GM12878 (cell line): ENCODE measurements at regions not wholly inside any gene's neighbourhood (a gene's known extent, or its start where the extent isn't known, plus 50 kb on each side); places are given as distances from the start of the nearest gene placed in this dataset.

Source experiments
- ATAC-seq: fragments of 200-7000 bp; cut with Tn5 transposase; 3 replicates; pipeline ENCODE4 v1.9.1; 2020; ENCODE audit warnings: mild to moderate bottlenecking, moderate library complexity
- BruUV-seq: library from RNA; stranded (reverse); fragments of 400-500 nt; replicated peaks from 2 replicates; lab custom pipeline; 2021; lab: Mats Ljungman, UMichigan
- CTCF ChIA-PET: fragments of 300-600 bp; sonication (Branson Sonifier 250); formaldehyde crosslinking; extraction: SDS; loops from one replicate; lab custom pipeline; 2021; ENCODE audit warnings: inconsistent platforms; lab: Yijun Ruan, JAX
- POLR2A ChIA-PET: fragments of 350-600 bp; formaldehyde crosslinking; extraction: SDS; loops from one replicate; lab custom pipeline; 2021; ENCODE audit warnings: inconsistent platforms; lab: Charles Lee
- RAD21 ChIA-PET: fragments of 300-600 bp; sonication (Branson Sonifier 250); formaldehyde crosslinking; loops from one replicate; lab custom pipeline; 2023; ENCODE audit warnings: antibody characterized with exemption; ENCODE audit not compliant: unreplicated experiment; lab: Charles Lee
- SMC1A ChIA-PET: fragments of 300-600 bp; sonication (Branson Sonifier 250); formaldehyde crosslinking; loops from one replicate; lab custom pipeline; 2023; ENCODE audit not compliant: unreplicated experiment, uncharacterized antibody; lab: Charles Lee
- DNase-seq: peaks from one replicate; pipeline ENCODE4 v3.0.0-alpha.2; 2011; ENCODE audit warnings: low read depth, low spot score
- FAIRE-seq: peaks from 3 replicates; lab custom pipeline; 2011; peaks lifted over from hg19 to GRCh38; lab: Jason Lieb, UNC
- H2AFZ ChIP-seq: 2 replicates; pipeline ENCODE4 v1.6.0; 2011; ENCODE audit warnings: low read depth, low read length, control low read depth; ENCODE audit not compliant: control insufficient read depth
- H3K27ac ChIP-seq: 2 replicates; pipeline ENCODE4 v1.5.1; 2011; ENCODE audit warnings: control low read depth; ENCODE audit not compliant: control insufficient read depth, insufficient read depth
- H3K27me3 ChIP-seq, 2 experiments: replicated peaks in 1 of 2; 2 replicates each; pipeline versions ENCODE4 v1.6.0 to v1.6.1; 2011; ENCODE audit warnings: low read length in 1 of 2; ENCODE audit not compliant: control insufficient read depth in 2 of 2, insufficient read depth in 2 of 2
- H3K36me3 ChIP-seq, 2 experiments: 2 replicates each; pipeline ENCODE4 v1.5.1; 2011; ENCODE audit warnings: low read length in 1 of 2; ENCODE audit not compliant: control insufficient read depth in 2 of 2, insufficient read depth in 2 of 2
- H3K4me1 ChIP-seq: 2 replicates; pipeline ENCODE4 v1.6.1; 2011; ENCODE audit warnings: mild to moderate bottlenecking, low read length, moderate library complexity, mixed read lengths; ENCODE audit not compliant: control insufficient read depth, insufficient read depth
- H3K4me2 ChIP-seq: 2 replicates; pipeline ENCODE4 v1.6.0; 2011; ENCODE audit warnings: control low read depth; ENCODE audit not compliant: control insufficient read depth, insufficient read depth
- H3K4me3 ChIP-seq: fragments of 200-600 bp; sonication (generic); 2 replicates; pipeline ENCODE4 v1.5.1; 2016
- H3K79me2 ChIP-seq: 2 replicates; pipeline ENCODE4 v1.6.0; 2011; ENCODE audit warnings: low read length; ENCODE audit not compliant: control insufficient read depth, insufficient read depth
- H3K9ac ChIP-seq: 2 replicates; pipeline ENCODE4 v1.8.0; 2011; ENCODE audit warnings: low read length, control low read depth, mixed read lengths; ENCODE audit not compliant: control insufficient read depth, insufficient read depth
- H3K9me3 ChIP-seq: replicated peaks from 3 replicates; pipeline ENCODE4 v1.5.1; 2011; ENCODE audit warnings: mild to moderate bottlenecking, low read length; ENCODE audit not compliant: control insufficient read depth, insufficient read depth
- H4K20me1 ChIP-seq: 2 replicates; pipeline ENCODE4 v1.6.0; 2011; ENCODE audit not compliant: control insufficient read depth, insufficient read depth
- HCFC1 ChIP-seq: fragments of 150-350 bp; IDR thresholded peaks from 2 replicates; pipeline ENCODE4 v1.6.1; 2014; ENCODE audit warnings: low read length
- IRF4 ChIP-seq: IDR thresholded peaks from 2 replicates; pipeline ENCODE4 v1.6.1; 2011; ENCODE audit warnings: low read depth, low read length
- KLF5 ChIP-seq: fragments of 450-650 bp; IDR thresholded peaks from 2 replicates; pipeline ENCODE4 v1.6.1; 2014; ENCODE audit warnings: mild to moderate bottlenecking; ENCODE audit not compliant: partially characterized antibody
- NFIC ChIP-seq: IDR thresholded peaks from 2 replicates; pipeline ENCODE4 v1.6.1; 2012; ENCODE audit warnings: low read depth, mild to moderate bottlenecking, inconsistent platforms, low read length, moderate library complexity
- NRF1 ChIP-seq: conservative IDR thresholded peaks from 2 replicates; pipeline ENCODE4 v1.6.1; 2011; ENCODE audit warnings: mild to moderate bottlenecking, low read depth, low read length, improper control_type of control experiment
- STAT1 ChIP-seq: fragments of 450-650 bp; conservative IDR thresholded peaks from 2 replicates; pipeline ENCODE4 v1.6.1; 2014; ENCODE audit warnings: antibody characterized with exemption, mild to moderate bottlenecking
- TCF12 ChIP-seq: IDR thresholded peaks from 2 replicates; pipeline ENCODE4 v1.6.1; 2011; ENCODE audit warnings: low read depth, mild to moderate bottlenecking, low read length
- WGBS: methylation state at CpG from one replicate; pipeline ENCODE4 v1.1.6; 2016; ENCODE audit warnings: low lambda C conversion rate; ENCODE audit not compliant: insufficient replicate concordance, insufficient coverage; ENCODE audit errors: missing lambda C conversion rate; 5-methylcytosine and 5-hydroxymethylcytosine counted together
- in situ Hi-C: fragments of 300-500 bp; cut with MboI; formaldehyde crosslinking; loops from 9 replicates; pipeline ENCODE4 v1.14.3; 2018; ENCODE audit warnings: mixed read lengths
- intact Hi-C: fragments of 100-400 bp; cut with micrococcal nuclease; formaldehyde crosslinking; loops from one replicate; pipeline ENCODE4 v1.14.2; 2022; ENCODE audit not compliant: unreplicated experiment
- TF ChIP-seq, protein P1 (sequence below): fragments of 450-650 bp; IDR thresholded peaks from 2 replicates; pipeline ENCODE4 v1.6.1; 2017; ENCODE audit warnings: borderline replicate concordance
- TF ChIP-seq, protein P2 (sequence below): fragments of 450-650 bp; IDR thresholded peaks from 2 replicates; pipeline ENCODE4 v1.6.1; 2016; ENCODE audit warnings: mild to moderate bottlenecking

DNA sequence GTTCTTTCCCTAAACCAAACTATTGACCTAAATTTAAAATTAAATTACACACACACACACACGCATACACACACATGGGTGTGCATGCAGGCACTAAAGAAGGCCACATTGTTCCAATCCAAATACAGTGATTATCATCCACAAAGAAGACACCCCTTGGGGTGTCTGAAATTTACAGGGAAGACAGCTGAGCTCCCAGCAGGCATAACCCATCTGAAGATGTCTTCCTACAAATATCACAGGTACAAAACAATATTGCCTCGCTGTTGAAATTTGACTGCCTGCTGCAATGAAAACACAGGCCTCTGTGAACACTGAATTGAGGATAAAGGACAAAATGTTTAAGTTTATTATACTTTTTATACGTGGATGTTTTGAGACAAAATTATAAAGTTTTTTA is 50.2 kb upstream of the SLC7A11 start:
- no peaks in the 10 kb centered on the region for H3K36me3 ChIP-seq
- SMC1A ChIA-PET: no interaction called here
- H3K9ac ChIP-seq: no peak overlapping the region
- H3K27ac ChIP-seq: no peak overlapping the region
- intact Hi-C loops: loop anchor here (2.0 kb wide), 1 partner anchor 26 kb away; no protein-coding TSS in a partner anchor
- TF ChIP-seq, protein P1, sequence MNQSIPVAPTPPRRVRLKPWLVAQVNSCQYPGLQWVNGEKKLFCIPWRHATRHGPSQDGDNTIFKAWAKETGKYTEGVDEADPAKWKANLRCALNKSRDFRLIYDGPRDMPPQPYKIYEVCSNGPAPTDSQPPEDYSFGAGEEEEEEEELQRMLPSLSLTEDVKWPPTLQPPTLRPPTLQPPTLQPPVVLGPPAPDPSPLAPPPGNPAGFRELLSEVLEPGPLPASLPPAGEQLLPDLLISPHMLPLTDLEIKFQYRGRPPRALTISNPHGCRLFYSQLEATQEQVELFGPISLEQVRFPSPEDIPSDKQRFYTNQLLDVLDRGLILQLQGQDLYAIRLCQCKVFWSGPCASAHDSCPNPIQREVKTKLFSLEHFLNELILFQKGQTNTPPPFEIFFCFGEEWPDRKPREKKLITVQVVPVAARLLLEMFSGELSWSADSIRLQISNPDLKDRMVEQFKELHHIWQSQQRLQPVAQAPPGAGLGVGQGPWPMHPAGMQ: no peak
- TF ChIP-seq NRF1 (no peak), KLF5 (no peak), NFIC (no peak), IRF4 (no peak), STAT1 (no peak), TCF12 (no peak), HCFC1 (no peak)
- TF ChIP-seq, protein P2, sequence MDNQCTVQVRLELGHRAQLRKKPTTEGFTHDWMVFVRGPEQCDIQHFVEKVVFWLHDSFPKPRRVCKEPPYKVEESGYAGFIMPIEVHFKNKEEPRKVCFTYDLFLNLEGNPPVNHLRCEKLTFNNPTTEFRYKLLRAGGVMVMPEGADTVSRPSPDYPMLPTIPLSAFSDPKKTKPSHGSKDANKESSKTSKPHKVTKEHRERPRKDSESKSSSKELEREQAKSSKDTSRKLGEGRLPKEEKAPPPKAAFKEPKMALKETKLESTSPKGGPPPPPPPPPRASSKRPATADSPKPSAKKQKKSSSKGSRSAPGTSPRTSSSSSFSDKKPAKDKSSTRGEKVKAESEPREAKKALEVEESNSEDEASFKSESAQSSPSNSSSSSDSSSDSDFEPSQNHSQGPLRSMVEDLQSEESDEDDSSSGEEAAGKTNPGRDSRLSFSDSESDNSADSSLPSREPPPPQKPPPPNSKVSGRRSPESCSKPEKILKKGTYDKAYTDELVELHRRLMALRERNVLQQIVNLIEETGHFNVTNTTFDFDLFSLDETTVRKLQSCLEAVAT: no peak
- BruUV-seq: no TSS peak
- H4K20me1 ChIP-seq: no peaks in the 10 kb centered on the region
- in situ Hi-C loops: no loop called here
- FAIRE-seq (no peak), ATAC-seq (no peak), DNase-seq (no peak)
- POLR2A ChIA-PET: no interaction called here
- no peaks in the 10 kb centered on the region for H3K27me3 ChIP-seq
- RAD21 ChIA-PET: no interaction called here
- no peaks in the 10 kb centered on the region for H3K4me1 ChIP-seq
- no peak overlapping the region for H3K4me3 ChIP-seq
- H3K79me2 ChIP-seq: no peaks in the 10 kb centered on the region
- H3K4me2 ChIP-seq: no peak overlapping the region
- CTCF ChIA-PET: interaction anchor here (0.6 kb wide), 1 partner anchor 84 kb away, joined by 3 read pairs; no protein-coding TSS in a partner anchor
- H2AFZ ChIP-seq: no peak overlapping the region
- H3K9me3 ChIP-seq: no peaks in the 10 kb centered on the region
- WGBS: 59% methylated on average over 3 of the region's 3 CpGs
